ENCODE measurements at regions not wholly inside any gene's neighbourhood (a gene's known extent, or its start where the extent isn't known, plus 50 kb on each side); places are given as distances from the start of the nearest gene placed in this dataset.

GRCh38 chr18:43949291-43949690 is 672.0 kb upstream of the SYT4 start:
- TF ChIP-seq, protein P1, sequence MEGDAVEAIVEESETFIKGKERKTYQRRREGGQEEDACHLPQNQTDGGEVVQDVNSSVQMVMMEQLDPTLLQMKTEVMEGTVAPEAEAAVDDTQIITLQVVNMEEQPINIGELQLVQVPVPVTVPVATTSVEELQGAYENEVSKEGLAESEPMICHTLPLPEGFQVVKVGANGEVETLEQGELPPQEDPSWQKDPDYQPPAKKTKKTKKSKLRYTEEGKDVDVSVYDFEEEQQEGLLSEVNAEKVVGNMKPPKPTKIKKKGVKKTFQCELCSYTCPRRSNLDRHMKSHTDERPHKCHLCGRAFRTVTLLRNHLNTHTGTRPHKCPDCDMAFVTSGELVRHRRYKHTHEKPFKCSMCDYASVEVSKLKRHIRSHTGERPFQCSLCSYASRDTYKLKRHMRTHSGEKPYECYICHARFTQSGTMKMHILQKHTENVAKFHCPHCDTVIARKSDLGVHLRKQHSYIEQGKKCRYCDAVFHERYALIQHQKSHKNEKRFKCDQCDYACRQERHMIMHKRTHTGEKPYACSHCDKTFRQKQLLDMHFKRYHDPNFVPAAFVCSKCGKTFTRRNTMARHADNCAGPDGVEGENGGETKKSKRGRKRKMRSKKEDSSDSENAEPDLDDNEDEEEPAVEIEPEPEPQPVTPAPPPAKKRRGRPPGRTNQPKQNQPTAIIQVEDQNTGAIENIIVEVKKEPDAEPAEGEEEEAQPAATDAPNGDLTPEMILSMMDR (IDR thresholded peaks at IDR 0.05) = no peak
- TF ChIP-seq EZH2 (IDR thresholded peaks at IDR 0.05; ENCODE audit: borderline replicate concordance, insufficient read depth, low read depth, low read length, poor library complexity, severe bottlenecking) = no peak

Data from B cell (primary cell).